ENCODE measurements at regions not wholly inside any gene's neighbourhood (a gene's known extent, or its start where the extent isn't known, plus 50 kb on each side); places are given as distances from the start of the nearest gene placed in this dataset.
"Not testable (repeated sequence)": the region's sequence is repeated elsewhere in the genome, so short reads cannot be mapped to it uniquely, and the experiment has no call there.

DNA sequence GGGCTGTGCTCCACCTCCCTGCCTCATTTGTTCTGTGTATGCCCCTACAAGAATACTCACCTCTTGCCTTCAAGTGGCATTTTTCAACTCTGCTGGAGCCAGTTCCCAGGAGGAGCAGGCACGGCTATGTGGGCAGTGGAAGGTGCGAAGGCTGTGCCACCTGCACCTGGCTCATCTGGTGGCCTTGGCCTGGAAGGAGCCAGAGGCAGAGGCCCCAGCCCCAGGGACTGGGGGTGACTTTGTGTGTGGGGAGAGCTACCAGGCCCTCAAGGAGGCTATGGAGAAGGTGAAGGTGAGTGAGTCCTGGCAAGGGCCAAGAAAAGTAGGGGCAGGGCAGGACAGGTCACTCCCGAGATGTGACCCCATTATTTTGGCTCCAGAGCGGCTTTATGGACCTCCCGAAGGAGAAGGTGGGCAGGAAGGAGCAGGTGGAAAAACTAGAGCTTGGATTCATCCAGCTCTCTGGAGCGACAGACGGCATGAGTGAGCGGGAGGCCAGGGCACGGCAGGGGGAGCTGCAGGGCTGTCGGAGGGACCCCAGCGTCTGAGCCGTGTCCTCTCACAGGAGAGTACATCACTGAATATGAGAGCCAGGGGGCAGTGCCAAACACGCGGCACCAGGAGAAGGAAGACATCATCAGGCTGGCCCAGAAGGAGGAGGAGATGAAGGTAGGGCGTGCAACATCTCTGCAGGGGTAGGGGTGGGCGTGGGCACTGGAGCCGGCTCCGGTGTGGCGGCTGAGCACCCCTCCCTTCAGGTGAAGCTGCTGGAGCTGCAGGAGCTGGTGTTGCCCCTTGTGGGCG is 57.3 kb upstream of the UBE2Q2 start:
- Histone ChIP-seq H3K27me3 (ENCODE audit: insufficient read depth, low read length) (no peaks in the 10 kb centered on the region), H4K12ac (ENCODE audit: low read depth, low read length) (no peak overlapping the region), H3K4ac (ENCODE audit: low read depth, low read length) (no peak overlapping the region), H2AK5ac (ENCODE audit: low read length) (no peak overlapping the region), H3K14ac (ENCODE audit: low read length) (no peak overlapping the region), H2BK5ac (ENCODE audit: low read depth, low read length, poor library complexity) (no peak overlapping the region), H3K36me3 (ENCODE audit: control insufficient read depth in 1 of 2, insufficient read depth in 2 of 2, low read length in 2 of 2) (no peaks in the 10 kb centered on the region), H3K23ac (ENCODE audit: low read length) (no peak overlapping the region), H3K79me2 (ENCODE audit: control insufficient read depth, insufficient read depth, low read length, poor library complexity) (no peaks in the 10 kb centered on the region), H3K4me1 (ENCODE audit: control insufficient read depth in 1 of 2, insufficient read depth in 2 of 2, low read length in 2 of 2) (no peaks in the 10 kb centered on the region), H3K4me2 (ENCODE audit: low read length) (no peak overlapping the region), H3K18ac (ENCODE audit: low read length) (no peak overlapping the region), H3K27ac (ENCODE audit: low read depth, low read length) (no peak overlapping the region), H2AFZ (ENCODE audit: insufficient read depth, low read length, poor library complexity) (no peak overlapping the region), H4K91ac (ENCODE audit: low read depth, low read length) (no peak overlapping the region), H4K8ac (ENCODE audit: low read depth, low read length) (no peak overlapping the region), H2BK120ac (ENCODE audit: insufficient read depth, low read length, poor library complexity) (no peak overlapping the region), H2BK12ac (ENCODE audit: low read length) (no peak overlapping the region), H3K9ac (ENCODE audit: low read length) (no peak overlapping the region), H3K4me3 (ENCODE audit: low read depth, low read length) (no peak overlapping the region), H3K79me1 (ENCODE audit: low read length) (no peaks in the 10 kb centered on the region), H3K9me3 (ENCODE audit: insufficient read depth, low read depth, low read length) (peaks cover 2% of the 10 kb centered on the region)
- WGBS (ENCODE audit: extremely low coverage, insufficient coverage, insufficient read length), result no CpG with 5 or more reads among the region's 20 CpGs
- no peak for DNase-seq

DNA sequence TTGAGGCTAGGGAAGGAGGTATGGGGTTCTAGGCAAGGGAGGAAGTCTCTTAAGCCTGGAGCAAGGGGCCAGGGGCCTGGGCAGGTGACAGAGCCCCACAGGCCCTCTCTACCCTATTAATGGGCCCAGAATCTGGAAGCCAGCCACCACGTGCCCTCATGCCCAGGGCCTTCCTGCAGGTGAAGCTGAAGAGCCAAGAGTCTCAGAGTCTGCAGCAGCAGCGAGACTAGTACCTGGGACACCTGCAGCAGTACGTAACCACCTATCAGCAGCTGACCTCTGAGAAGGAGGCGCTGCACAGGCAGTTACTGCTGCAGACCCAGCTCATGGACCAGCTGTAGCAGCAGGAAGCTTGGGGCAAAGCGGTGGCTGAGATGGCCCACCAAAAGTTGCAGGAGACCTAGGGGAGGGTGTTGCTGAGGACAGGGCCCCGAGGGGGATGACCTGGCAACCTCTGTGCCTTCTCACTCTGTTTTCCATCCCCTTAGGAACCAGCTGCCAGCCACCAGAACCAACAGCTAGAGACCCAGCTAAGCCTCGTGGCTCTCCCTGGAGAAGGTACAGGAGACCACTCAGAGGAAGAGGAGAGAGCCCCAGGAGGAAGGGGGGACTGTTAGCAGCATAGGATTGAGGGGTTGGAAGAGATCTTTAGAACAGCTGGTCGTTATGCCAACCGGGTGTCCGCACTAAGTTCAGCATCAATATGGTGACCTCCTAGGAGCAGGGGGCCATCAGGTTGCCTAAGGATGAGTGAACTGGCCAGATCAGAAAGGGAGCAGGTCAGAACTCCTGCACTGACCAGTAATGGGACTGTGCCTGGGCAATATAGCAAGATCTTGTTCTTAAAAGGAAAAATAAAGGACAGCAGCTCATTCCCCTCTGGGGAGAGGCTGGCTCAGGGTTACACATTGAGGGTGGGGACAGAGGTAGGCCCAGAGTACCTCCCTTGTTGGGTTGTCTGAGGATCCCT is 58.5 kb upstream of the UBE2Q2 start:
- not testable (repeated sequence) for H3K18ac ChIP-seq (ENCODE audit: low read length); H3K4ac ChIP-seq (ENCODE audit: low read depth, low read length); H4K12ac ChIP-seq (ENCODE audit: low read depth, low read length); H2AK5ac ChIP-seq (ENCODE audit: low read length); H2BK120ac ChIP-seq (ENCODE audit: insufficient read depth, low read length, poor library complexity); H3K27ac ChIP-seq (ENCODE audit: low read depth, low read length); H3K36me3 ChIP-seq (ENCODE audit: control insufficient read depth in 1 of 2, insufficient read depth in 2 of 2, low read length in 2 of 2); H3K27me3 ChIP-seq (ENCODE audit: insufficient read depth, low read length); H3K9me3 ChIP-seq (ENCODE audit: insufficient read depth, low read depth, low read length); H2BK5ac ChIP-seq (ENCODE audit: low read depth, low read length, poor library complexity); H3K23ac ChIP-seq (ENCODE audit: low read length); H2BK12ac ChIP-seq (ENCODE audit: low read length); H3K4me1 ChIP-seq (ENCODE audit: control insufficient read depth in 1 of 2, insufficient read depth in 2 of 2, low read length in 2 of 2); H4K8ac ChIP-seq (ENCODE audit: low read depth, low read length); H3K14ac ChIP-seq (ENCODE audit: low read length); H2AFZ ChIP-seq (ENCODE audit: insufficient read depth, low read length, poor library complexity); DNase-seq; H3K79me2 ChIP-seq (ENCODE audit: control insufficient read depth, insufficient read depth, low read length, poor library complexity); H3K4me3 ChIP-seq (ENCODE audit: low read depth, low read length); H3K9ac ChIP-seq (ENCODE audit: low read length); H3K4me2 ChIP-seq (ENCODE audit: low read length); H4K91ac ChIP-seq (ENCODE audit: low read depth, low read length); H3K79me1 ChIP-seq (ENCODE audit: low read length)
- WGBS (ENCODE audit: extremely low coverage, insufficient coverage, insufficient read length), result no CpG with 5 or more reads among the region's 10 CpGs

DNA sequence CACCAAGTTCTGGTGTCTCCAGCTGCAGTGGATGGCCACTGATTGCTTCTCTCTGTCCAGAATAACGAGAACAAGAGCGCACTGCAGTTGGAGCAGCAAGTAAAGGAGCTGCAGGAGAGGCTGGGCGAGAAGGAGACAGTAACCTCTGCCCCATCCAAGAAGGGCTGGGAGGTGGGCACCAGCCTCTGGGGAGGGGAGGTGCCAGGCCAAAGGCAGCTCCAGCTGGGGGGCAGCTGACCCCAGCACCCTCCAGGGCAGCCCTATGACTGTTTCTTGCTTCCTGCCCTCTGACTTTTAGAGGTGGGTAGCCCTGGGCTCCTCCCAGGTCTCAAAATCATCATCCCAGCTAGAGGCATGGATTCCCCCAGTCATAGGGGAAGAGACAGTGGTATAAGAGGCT is 59.7 kb upstream of the UBE2Q2 start:
- H3K4me3 ChIP-seq (ENCODE audit: low read depth, low read length); H2BK5ac ChIP-seq (ENCODE audit: low read depth, low read length, poor library complexity): not testable (repeated sequence)

DNA sequence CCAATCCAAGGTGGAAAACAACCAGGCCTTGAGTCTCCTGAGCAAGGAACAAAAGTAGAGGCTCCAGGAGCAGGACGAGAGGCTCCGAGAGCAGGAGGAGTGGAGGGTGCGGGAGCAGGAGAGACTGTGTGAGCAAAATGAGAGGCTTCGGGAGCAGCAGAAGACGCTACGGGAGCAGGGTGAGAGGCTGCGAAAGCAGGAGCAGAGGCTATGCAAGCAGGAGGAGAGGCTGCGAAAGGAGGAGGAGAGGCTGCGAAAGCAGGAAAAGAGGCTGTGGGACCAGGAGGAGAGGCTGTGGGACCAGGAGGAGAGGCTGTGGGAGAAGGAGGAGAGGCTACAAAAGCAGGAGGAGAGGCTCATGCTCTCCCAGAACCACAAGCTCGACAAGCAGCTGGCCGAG is 60.3 kb upstream of the UBE2Q2 start:
- Histone ChIP-seq H3K18ac (ENCODE audit: low read length) (no peak overlapping the region), H4K8ac (ENCODE audit: low read depth, low read length) (no peak overlapping the region), H3K79me2 (ENCODE audit: control insufficient read depth, insufficient read depth, low read length, poor library complexity) (no peaks in the 10 kb centered on the region), H3K27me3 (ENCODE audit: insufficient read depth, low read length) (no peaks in the 10 kb centered on the region), H3K4me2 (ENCODE audit: low read length) (no peak overlapping the region), H3K9me3 (ENCODE audit: insufficient read depth, low read depth, low read length) (peaks cover 2% of the 10 kb centered on the region), H3K4me3 (ENCODE audit: low read depth, low read length) (no peak overlapping the region), H4K91ac (ENCODE audit: low read depth, low read length) (no peak overlapping the region), H3K9ac (ENCODE audit: low read length) (no peak overlapping the region), H2AFZ (ENCODE audit: insufficient read depth, low read length, poor library complexity) (no peak overlapping the region), H3K79me1 (ENCODE audit: low read length) (no peaks in the 10 kb centered on the region), H3K23ac (ENCODE audit: low read length) (no peak overlapping the region), H2AK5ac (ENCODE audit: low read length) (no peak overlapping the region), H2BK120ac (ENCODE audit: insufficient read depth, low read length, poor library complexity) (no peak overlapping the region), H3K14ac (ENCODE audit: low read length) (no peak overlapping the region), H3K36me3 (ENCODE audit: control insufficient read depth in 1 of 2, insufficient read depth in 2 of 2, low read length in 2 of 2) (no peaks in the 10 kb centered on the region), H3K27ac (ENCODE audit: low read depth, low read length) (no peak overlapping the region), H3K4me1 (ENCODE audit: control insufficient read depth in 1 of 2, insufficient read depth in 2 of 2, low read length in 2 of 2) (peaks cover 0 to 3% of the 10 kb centered on the region in 2 experiments), H3K4ac (ENCODE audit: low read depth, low read length) (no peak overlapping the region), H2BK5ac (ENCODE audit: low read depth, low read length, poor library complexity) (no peak overlapping the region), H4K12ac (ENCODE audit: low read depth, low read length) (no peak overlapping the region), H2BK12ac (ENCODE audit: low read length) (no peak overlapping the region)
- DNase-seq, result no peak
- WGBS (ENCODE audit: extremely low coverage, insufficient coverage, insufficient read length), result no CpG with 5 or more reads among the region's 11 CpGs

More for the DNA sequence above, 59.7 kb upstream of the UBE2Q2 start:
- not testable (repeated sequence) for H3K4ac ChIP-seq (ENCODE audit: low read depth, low read length); H3K79me2 ChIP-seq (ENCODE audit: control insufficient read depth, insufficient read depth, low read length, poor library complexity); H3K4me2 ChIP-seq (ENCODE audit: low read length); H2BK120ac ChIP-seq (ENCODE audit: insufficient read depth, low read length, poor library complexity); H4K12ac ChIP-seq (ENCODE audit: low read depth, low read length); H3K9me3 ChIP-seq (ENCODE audit: insufficient read depth, low read depth, low read length); H3K14ac ChIP-seq (ENCODE audit: low read length); H3K4me1 ChIP-seq (ENCODE audit: control insufficient read depth in 1 of 2, insufficient read depth in 2 of 2, low read length in 2 of 2); H3K18ac ChIP-seq (ENCODE audit: low read length); H3K23ac ChIP-seq (ENCODE audit: low read length); H3K36me3 ChIP-seq (ENCODE audit: control insufficient read depth in 1 of 2, insufficient read depth in 2 of 2, low read length in 2 of 2); H2AK5ac ChIP-seq (ENCODE audit: low read length); DNase-seq; H3K27me3 ChIP-seq (ENCODE audit: insufficient read depth, low read length); H2BK12ac ChIP-seq (ENCODE audit: low read length); H2AFZ ChIP-seq (ENCODE audit: insufficient read depth, low read length, poor library complexity); H4K91ac ChIP-seq (ENCODE audit: low read depth, low read length); H3K79me1 ChIP-seq (ENCODE audit: low read length); H3K27ac ChIP-seq (ENCODE audit: low read depth, low read length); H3K9ac ChIP-seq (ENCODE audit: low read length); H4K8ac ChIP-seq (ENCODE audit: low read depth, low read length)
- WGBS (ENCODE audit: extremely low coverage, insufficient coverage, insufficient read length), result no CpG with 5 or more reads among the region's 3 CpGs
